Stomach (tissue), 4 donors: ENCODE measurements at regions not wholly inside any gene's neighbourhood (a gene's known extent, or its start where the extent isn't known, plus 50 kb on each side); places are given as distances from the start of the nearest gene placed in this dataset.

Experiments
- EP300 ChIP-seq: sonication (generic); formaldehyde crosslinking; IDR thresholded peaks from one replicate; pipeline ENCODE4 v1.6.1; 2017; ENCODE audit warnings: antibody characterized with exemption
- TF ChIP-seq, protein P1 (sequence below), 7 experiments: fragments of 450-650 bp in 4 of 7; fragments of 200-600 bp in 3 of 7; sonication (generic) in 3 of 7; IDR thresholded peaks; one replicate each; pipeline ENCODE4 v1.5.1; 2016 to 2019; ENCODE audit warnings: antibody characterized with exemption in 7 of 7, control low read depth in 2 of 7, mild to moderate bottlenecking in 1 of 7

DNA sequence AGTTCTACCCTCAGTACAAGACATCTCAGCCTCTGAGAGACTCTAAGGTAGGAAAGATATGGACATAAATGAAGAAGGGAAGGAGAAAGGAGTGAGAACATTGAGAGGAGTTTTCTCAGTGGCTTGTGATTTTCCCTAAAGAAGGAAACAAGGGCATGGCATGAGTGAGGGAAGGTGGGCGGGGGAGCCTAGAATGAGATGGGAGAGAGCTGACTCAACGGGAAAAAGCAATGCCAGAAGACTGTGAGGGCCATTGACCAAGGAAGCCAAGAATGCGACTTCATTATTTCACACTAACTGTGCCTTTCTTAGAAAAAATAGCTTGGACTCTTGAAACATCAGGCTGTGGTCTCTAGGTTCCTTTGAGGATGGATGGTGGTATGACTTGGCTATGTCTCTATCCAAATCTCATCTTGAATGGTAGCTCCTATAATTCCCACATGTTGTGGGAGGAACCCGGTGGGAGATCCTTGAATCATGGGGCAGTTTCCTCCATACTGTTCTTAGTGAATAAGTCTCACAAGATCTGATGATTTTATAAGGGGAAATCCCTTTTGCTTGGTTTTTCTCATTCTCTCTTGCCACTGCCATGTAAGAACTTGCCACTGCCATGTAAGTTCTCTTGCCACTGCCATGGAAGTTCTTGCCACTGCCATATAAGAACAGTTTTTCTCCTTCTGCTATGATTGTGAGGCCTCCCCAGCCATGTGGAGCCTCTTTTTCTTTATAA lies 279.6 kb downstream of the NUAK1 start:
- TF ChIP-seq, protein P1, sequence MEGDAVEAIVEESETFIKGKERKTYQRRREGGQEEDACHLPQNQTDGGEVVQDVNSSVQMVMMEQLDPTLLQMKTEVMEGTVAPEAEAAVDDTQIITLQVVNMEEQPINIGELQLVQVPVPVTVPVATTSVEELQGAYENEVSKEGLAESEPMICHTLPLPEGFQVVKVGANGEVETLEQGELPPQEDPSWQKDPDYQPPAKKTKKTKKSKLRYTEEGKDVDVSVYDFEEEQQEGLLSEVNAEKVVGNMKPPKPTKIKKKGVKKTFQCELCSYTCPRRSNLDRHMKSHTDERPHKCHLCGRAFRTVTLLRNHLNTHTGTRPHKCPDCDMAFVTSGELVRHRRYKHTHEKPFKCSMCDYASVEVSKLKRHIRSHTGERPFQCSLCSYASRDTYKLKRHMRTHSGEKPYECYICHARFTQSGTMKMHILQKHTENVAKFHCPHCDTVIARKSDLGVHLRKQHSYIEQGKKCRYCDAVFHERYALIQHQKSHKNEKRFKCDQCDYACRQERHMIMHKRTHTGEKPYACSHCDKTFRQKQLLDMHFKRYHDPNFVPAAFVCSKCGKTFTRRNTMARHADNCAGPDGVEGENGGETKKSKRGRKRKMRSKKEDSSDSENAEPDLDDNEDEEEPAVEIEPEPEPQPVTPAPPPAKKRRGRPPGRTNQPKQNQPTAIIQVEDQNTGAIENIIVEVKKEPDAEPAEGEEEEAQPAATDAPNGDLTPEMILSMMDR (IDR thresholded peaks at IDR 0.05): no peak
- no peak for TF ChIP-seq EP300
